Left renal pelvis (tissue), 4 donors: ENCODE measurements at regions not wholly inside any gene's neighbourhood (a gene's known extent, or its start where the extent isn't known, plus 50 kb on each side); places are given as distances from the start of the nearest gene placed in this dataset.
"Not testable (repeated sequence)": the region's sequence is repeated elsewhere in the genome, so short reads cannot be mapped to it uniquely, and the experiment has no call there.

Source experiments
- DNase-seq, 4 donors: peaks; one replicate each; pipeline ENCODE4 v3.0.0-alpha.2; 2013; ENCODE audit warnings: low read depth in 4 of 4, low spot score in 3 of 4

GRCh38 chr2:184370954-184371353 is 227.4 kb upstream of the ZNF804A start:
- no peak for DNase-seq

- DNase-seq: no peak
Measured at GRCh38 chr2:184371641-184372040, 226.7 kb upstream of the ZNF804A start.

- no peak for DNase-seq
Measured at GRCh38 chr2:184372484-184372883, 225.8 kb upstream of the ZNF804A start.

GRCh38 chr2:184394642-184395041 is 203.7 kb upstream of the ZNF804A start:
- DNase-seq: no peak

- no peak for DNase-seq
Measured at GRCh38 chr2:184402381-184402780, 195.9 kb upstream of the ZNF804A start.

- not testable (repeated sequence) for DNase-seq
Measured at GRCh38 chr2:184407041-184407630, 191.2 kb upstream of the ZNF804A start.

GRCh38 chr2:184410160-184410559 is 188.2 kb upstream of the ZNF804A start:
- no peak for DNase-seq

- DNase-seq: no peak
Measured at GRCh38 chr2:184413221-184413620, 185.1 kb upstream of the ZNF804A start.

GRCh38 chr2:184413671-184414229 is 184.6 kb upstream of the ZNF804A start:
- DNase-seq: no peak

GRCh38 chr2:184416146-184416913 is 182.0 kb upstream of the ZNF804A start:
- DNase-seq: no peak

- DNase-seq: no peak
Measured at GRCh38 chr2:184419744-184420143, 178.6 kb upstream of the ZNF804A start.

GRCh38 chr2:184421456-184421855 is 176.9 kb upstream of the ZNF804A start:
- DNase-seq: not testable (repeated sequence)

- no peak for DNase-seq
Measured at GRCh38 chr2:184425083-184425482, 173.2 kb upstream of the ZNF804A start.

- no peak for DNase-seq
Measured at GRCh38 chr2:184444217-184444616, 154.1 kb upstream of the ZNF804A start.

- no peak for DNase-seq
Measured at GRCh38 chr2:184444623-184445223, 153.6 kb upstream of the ZNF804A start.

GRCh38 chr2:184449760-184450159 is 148.6 kb upstream of the ZNF804A start:
- no peak for DNase-seq

- DNase-seq: no peak
Measured at GRCh38 chr2:184452907-184453306, 145.4 kb upstream of the ZNF804A start.

GRCh38 chr2:184455624-184456023 is 142.7 kb upstream of the ZNF804A start:
- DNase-seq: no peak

GRCh38 chr2:184456693-184457092 is 141.6 kb upstream of the ZNF804A start:
- DNase-seq: not testable (repeated sequence)

- DNase-seq: no peak
Measured at GRCh38 chr2:184463102-184463865, 135.0 kb upstream of the ZNF804A start.

GRCh38 chr2:184463866-184464248 is 134.5 kb upstream of the ZNF804A start:
- DNase-seq: no peak
